ENCODE measurements at regions not wholly inside any gene's neighbourhood (a gene's known extent, or its start where the extent isn't known, plus 50 kb on each side); places are given as distances from the start of the nearest gene placed in this dataset.

DNA sequence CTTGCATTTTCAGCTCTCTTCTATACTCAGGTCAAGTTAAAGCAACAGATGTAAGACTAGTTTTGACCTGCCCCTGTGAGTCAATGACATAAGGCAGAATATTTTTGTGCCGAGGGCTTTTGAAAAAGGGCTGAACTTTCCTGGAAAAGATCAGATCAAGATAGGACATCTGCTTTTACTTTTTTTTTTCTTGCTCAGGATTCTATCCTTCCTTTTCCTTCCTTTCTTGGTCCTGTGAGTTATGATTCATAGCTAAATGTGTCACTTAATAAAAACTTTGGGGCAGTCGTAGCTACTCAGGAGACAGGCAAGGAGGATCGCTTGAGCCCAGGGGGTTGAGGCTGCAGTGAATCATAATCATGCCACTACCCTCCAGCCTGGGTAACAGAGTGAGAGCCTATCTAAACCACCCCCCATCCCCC, 84.3 kb upstream of the BRINP1 start:
- Mint-ChIP-seq H3K36me3 (ENCODE audit: unreplicated experiment) (peaks cover 3% of the 10 kb centered on the region), H3K27ac (ENCODE audit: unreplicated experiment) (peak overlapping the region; percentile 30), H3K4me1 (ENCODE audit: low read depth, unreplicated experiment) (peaks cover 17% of the 10 kb centered on the region), H3K4me3 (ENCODE audit: unreplicated experiment) (no peak overlapping the region), H3K27me3 (ENCODE audit: unreplicated experiment) (peaks cover 3% of the 10 kb centered on the region), H3K9me3 (ENCODE audit: unreplicated experiment) (no peaks in the 10 kb centered on the region)
- TF ChIP-seq, protein P1, sequence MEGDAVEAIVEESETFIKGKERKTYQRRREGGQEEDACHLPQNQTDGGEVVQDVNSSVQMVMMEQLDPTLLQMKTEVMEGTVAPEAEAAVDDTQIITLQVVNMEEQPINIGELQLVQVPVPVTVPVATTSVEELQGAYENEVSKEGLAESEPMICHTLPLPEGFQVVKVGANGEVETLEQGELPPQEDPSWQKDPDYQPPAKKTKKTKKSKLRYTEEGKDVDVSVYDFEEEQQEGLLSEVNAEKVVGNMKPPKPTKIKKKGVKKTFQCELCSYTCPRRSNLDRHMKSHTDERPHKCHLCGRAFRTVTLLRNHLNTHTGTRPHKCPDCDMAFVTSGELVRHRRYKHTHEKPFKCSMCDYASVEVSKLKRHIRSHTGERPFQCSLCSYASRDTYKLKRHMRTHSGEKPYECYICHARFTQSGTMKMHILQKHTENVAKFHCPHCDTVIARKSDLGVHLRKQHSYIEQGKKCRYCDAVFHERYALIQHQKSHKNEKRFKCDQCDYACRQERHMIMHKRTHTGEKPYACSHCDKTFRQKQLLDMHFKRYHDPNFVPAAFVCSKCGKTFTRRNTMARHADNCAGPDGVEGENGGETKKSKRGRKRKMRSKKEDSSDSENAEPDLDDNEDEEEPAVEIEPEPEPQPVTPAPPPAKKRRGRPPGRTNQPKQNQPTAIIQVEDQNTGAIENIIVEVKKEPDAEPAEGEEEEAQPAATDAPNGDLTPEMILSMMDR (IDR thresholded peaks at IDR 0.05; ENCODE audit: partially characterized antibody, unreplicated experiment), result no peak
- DNase-seq, result no peak

DNA sequence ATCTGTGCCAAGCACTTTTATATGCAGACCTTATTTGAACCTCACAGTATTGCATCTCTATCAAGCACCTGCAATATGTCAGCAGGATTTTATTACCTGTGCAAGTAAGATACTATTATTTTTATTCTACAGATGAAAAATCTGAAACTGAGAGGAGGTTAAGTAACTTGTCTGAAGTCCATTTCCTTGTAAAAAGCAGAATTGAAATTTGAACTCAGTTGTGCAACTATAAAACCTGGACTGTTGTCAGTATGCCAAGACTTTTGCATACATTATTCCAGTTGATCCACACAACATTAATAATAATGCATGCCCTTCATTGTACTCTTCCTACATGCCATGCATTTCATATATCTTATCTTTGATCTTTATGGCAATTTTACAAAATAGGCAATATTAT, 82.2 kb upstream of the BRINP1 start:
- H3K9me3 Mint-ChIP-seq (ENCODE audit: unreplicated experiment), result no peaks in the 10 kb centered on the region
- no peak overlapping the region for H3K4me3 Mint-ChIP-seq (ENCODE audit: unreplicated experiment)
- TF ChIP-seq, protein P1 (IDR thresholded peaks at IDR 0.05; ENCODE audit: partially characterized antibody, unreplicated experiment), result no peak
- DNase-seq, result no peak
- peaks cover 17% of the 10 kb centered on the region for H3K4me1 Mint-ChIP-seq (ENCODE audit: low read depth, unreplicated experiment)
- H3K36me3 Mint-ChIP-seq (ENCODE audit: unreplicated experiment), result peaks cover 3% of the 10 kb centered on the region
- H3K27me3 Mint-ChIP-seq (ENCODE audit: unreplicated experiment), result peaks cover 3% of the 10 kb centered on the region
- H3K27ac Mint-ChIP-seq (ENCODE audit: unreplicated experiment), result no peak overlapping the region

- H3K9me3 Mint-ChIP-seq (ENCODE audit: unreplicated experiment), result no peaks in the 10 kb centered on the region
- no peak overlapping the region for H3K27ac Mint-ChIP-seq (ENCODE audit: unreplicated experiment)
- no peaks in the 10 kb centered on the region for H3K4me1 Mint-ChIP-seq (ENCODE audit: low read depth, unreplicated experiment)
- no peaks in the 10 kb centered on the region for H3K36me3 Mint-ChIP-seq (ENCODE audit: unreplicated experiment)
- no peak overlapping the region for H3K4me3 Mint-ChIP-seq (ENCODE audit: unreplicated experiment)
- DNase-seq, result no peak
- TF ChIP-seq, protein P1 (IDR thresholded peaks at IDR 0.05; ENCODE audit: partially characterized antibody, unreplicated experiment), result no peak
- peaks cover 5% of the 10 kb centered on the region for H3K27me3 Mint-ChIP-seq (ENCODE audit: unreplicated experiment)
Measured at GRCh38 chr9:119443179-119443578, 73.9 kb upstream of the BRINP1 start.

DNA sequence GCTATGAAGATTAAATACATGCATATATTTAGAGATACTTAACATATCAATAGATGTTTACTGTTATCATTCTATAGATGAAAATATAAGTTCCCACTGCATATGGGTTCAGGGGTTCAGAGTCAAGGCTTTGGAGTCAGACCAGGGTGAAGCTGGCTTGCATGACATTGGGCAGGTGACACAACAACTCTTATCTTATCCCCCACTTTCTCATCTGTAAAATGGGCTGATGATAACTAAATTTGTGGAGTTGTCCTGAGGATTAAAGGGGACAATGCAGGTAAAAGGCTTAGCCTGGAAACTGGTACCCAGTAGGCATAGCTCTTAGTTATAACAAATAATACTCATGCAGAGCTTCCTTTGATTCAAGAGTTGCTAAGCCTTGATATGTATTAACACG, 72.6 kb upstream of the BRINP1 start:
- Mint-ChIP-seq H3K4me3 (ENCODE audit: unreplicated experiment) (no peak overlapping the region), H3K27me3 (ENCODE audit: unreplicated experiment) (peaks cover 5% of the 10 kb centered on the region), H3K9me3 (ENCODE audit: unreplicated experiment) (no peaks in the 10 kb centered on the region), H3K27ac (ENCODE audit: unreplicated experiment) (no peak overlapping the region), H3K4me1 (ENCODE audit: low read depth, unreplicated experiment) (no peaks in the 10 kb centered on the region), H3K36me3 (ENCODE audit: unreplicated experiment) (no peaks in the 10 kb centered on the region)
- TF ChIP-seq, protein P1 (IDR thresholded peaks at IDR 0.05; ENCODE audit: partially characterized antibody, unreplicated experiment), result no peak
- DNase-seq, result no peak

DNA sequence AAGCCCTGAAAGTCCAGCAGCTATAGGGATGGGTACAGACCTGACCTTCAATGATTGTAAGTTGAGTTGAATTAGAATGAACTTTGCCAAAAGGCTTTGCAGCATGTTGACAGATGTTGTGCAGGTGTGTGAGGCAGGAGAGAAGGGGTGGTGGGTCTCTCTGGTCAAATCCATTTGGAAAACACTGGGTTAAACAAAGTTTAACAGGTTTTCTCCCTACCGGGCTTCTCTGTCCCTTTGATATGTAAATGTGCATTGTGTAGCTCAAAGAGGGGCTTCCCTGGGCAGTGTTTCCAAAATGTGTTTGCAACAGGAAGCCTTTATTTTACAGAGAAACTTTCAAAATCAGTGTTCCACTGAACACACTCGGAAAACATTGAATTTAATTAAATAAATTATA, 72.1 kb upstream of the BRINP1 start:
- no peaks in the 10 kb centered on the region for H3K4me1 Mint-ChIP-seq (ENCODE audit: low read depth, unreplicated experiment)
- peaks cover 5% of the 10 kb centered on the region for H3K27me3 Mint-ChIP-seq (ENCODE audit: unreplicated experiment)
- TF ChIP-seq, protein P1 (IDR thresholded peaks at IDR 0.05; ENCODE audit: partially characterized antibody, unreplicated experiment), result no peak
- no peak overlapping the region for H3K27ac Mint-ChIP-seq (ENCODE audit: unreplicated experiment)
- H3K9me3 Mint-ChIP-seq (ENCODE audit: unreplicated experiment), result no peaks in the 10 kb centered on the region
- H3K4me3 Mint-ChIP-seq (ENCODE audit: unreplicated experiment), result no peak overlapping the region
- DNase-seq, result no peak
- H3K36me3 Mint-ChIP-seq (ENCODE audit: unreplicated experiment), result no peaks in the 10 kb centered on the region

All from glutamatergic neuron (in vitro differentiated cells).